GM21423 (cell line): ENCODE measurements at regions not wholly inside any gene's neighbourhood (a gene's known extent, or its start where the extent isn't known, plus 50 kb on each side); places are given as distances from the start of the nearest gene placed in this dataset.
"Not testable (repeated sequence)": the region's sequence is repeated elsewhere in the genome, so short reads cannot be mapped to it uniquely, and the experiment has no call there.

Experiments
- ATAC-seq: cut with Tn5 transposase; IDR thresholded peaks from one replicate; pipeline ENCODE4 v1.9.1; 2021; ENCODE audit warnings: mild to moderate bottlenecking, moderate library complexity; ENCODE audit not compliant: unreplicated experiment

DNA sequence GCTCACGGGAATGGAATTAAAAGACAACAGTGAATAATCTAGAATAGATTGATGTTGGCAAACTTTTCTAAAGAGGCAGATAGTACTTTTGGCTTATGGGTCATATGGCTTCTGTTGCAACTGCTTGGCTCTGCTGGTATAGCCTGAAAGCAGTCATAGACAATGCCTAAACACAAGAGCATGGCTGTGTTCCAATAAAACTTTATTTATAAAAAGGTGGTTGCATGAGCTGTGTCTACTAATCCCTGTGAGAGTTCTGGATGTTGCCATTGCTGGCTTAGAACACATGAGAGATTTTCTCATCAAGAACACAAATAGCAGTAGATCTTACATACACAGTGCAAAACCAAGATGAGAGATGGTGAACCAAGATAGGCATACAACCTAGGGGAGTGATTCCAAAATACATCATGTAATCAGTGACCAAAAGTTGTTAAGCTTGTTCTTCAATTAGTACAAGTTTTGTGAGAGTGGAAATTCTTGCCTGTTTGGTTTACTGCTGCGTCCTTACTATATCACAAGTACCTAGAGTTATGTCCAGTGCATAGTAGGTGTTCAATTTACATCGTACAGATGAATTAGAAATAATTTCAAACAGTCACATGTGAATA is 380.0 kb downstream of the METTL4 start:
- no peak for ATAC-seq

DNA sequence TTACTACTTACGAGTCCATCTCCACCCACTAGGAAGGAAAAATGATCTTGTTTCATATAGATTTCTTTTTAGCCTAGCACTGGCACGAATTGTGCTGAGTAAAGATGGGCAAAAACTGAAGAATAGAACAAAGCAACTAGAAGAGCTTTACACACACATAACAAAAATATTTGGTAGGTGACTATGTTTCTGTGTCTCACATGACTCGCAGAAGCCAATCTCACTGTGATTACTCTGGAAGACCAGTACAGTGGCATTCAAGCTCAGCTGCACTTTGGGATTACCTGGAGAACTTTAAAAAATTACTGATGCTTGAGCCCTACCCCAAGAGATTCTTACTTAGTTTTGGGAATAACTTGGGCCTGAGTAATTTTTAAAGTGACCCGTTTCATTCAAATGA is 378.7 kb downstream of the METTL4 start:
- no peak for ATAC-seq

DNA sequence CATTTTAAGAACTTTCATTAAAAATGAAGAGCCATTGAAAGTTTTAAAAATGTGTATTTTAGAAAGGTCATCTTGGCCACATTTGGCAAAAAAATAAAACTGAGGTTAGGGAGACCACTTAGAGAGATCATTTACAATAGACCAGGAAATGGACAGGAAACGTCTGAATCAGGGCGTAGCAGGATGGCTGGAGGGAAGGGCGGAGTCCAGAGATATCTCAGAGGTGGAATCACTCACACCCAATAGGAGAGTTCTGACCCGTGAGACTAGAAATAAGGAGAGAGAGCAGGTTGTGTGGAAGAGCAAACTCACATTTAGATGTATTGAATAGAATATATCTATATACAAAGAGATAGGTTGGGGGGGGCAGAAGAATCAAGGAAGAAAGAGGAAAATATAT is 373.4 kb downstream of the METTL4 start:
- no peak for ATAC-seq

DNA sequence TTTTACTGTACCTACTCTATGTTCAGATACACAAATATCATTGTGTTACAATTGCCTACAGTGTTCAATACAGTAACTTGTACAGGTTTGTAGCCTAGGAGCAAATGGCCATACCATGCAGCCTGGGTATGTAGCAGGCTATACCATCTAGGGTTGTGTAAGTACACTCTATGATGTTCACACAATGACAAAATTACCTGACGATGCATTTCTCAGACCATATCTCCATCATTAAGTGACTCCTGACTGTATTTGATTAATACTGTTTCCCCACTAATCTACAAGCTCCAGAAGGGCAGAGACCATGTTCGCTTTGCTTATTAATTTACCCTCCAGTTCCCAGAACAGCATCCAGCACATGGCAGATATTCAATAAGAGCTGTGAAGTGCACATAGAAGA is 372.2 kb downstream of the METTL4 start:
- no peak for ATAC-seq

DNA sequence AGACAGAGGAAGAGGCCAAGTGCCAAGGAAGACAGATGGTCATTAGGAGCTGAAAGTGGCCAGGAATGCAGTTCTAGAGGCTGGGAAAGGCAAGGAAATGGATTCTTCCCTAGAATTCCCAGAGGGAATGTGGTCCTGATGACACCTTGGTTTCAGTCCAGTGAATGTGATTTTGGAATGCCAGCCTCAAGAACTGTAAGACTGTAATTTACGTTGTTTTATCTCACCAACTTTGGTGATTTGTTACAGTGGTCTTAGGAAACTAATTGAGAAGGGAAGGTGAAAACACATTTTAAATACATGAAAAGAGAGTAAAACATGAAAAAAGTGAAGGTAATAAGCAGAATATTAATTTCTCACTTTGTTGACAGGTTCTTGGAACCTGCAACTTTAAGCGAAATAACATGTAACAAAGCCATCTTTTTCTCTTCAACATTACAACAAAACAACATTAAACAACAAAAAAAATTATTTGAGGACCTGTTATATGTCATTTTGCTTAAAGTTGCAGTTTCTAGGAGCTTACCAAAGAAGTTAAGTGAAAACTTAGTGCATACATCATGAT is 370.2 kb downstream of the METTL4 start:
- no peak for ATAC-seq

DNA sequence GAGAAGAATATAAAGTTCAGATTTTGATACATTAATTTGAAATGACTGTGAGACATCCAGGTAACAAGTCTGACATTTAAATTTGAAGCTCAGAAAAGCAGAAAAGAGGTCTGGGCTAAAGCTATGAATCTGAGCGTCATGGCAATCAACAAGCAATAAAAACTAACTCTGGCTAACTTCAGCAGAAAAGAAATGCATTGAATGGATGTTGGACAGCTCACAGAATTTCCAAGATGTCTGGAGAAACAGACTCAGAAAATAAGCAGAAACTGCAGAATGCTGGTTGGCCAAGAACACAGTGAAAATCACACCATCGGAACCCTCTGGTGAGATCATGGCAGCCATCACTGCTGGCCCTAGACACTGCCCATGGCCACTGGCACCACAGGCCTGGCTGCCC is 366.6 kb downstream of the METTL4 start:
- ATAC-seq: no peak

DNA sequence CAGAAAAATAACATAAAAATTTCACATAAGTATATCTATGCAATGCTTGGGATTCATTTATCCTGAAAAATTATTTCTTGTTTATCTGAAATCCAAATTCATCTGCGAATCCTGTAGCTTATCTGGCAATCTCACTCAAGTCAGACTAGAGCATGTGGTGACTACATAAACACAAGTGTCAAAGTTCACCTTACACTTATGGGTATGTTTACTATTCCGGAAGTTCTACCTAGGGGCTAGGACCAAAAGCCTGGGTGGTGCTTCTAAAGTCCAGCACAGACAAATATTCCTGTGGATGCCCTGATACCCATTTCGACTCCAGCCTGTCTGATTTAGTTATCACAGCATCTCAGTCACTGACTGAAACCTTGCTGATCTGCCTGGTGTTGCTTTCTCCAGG is 364.0 kb downstream of the METTL4 start:
- ATAC-seq: no peak

DNA sequence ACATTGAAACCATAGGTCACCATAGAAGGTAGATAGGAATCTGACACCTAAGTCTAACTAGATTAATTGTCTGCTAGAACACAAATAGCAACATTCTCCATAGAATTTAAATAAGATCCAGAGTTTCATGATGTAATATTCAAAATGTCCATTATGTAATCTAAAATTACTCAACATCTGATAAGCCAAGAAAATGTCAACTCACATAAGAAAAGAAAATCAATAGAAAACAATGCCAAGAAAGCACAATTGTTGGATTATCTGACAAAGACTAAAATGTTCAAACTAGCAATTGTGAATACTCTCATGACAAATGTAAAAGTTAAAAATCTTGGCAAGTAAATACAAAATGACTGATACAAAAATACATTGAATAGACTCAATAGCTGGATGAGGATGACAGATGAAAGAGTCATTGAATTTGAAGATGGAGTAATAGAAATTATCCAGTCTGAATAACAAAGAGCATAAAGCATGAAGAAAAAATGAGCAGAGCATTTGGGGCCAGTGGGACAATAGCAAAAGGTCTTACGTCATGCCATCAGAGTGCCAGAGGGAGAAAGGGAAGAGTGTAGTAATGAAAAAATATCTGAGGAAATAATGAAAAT is 358.6 kb downstream of the METTL4 start:
- ATAC-seq: no peak

DNA sequence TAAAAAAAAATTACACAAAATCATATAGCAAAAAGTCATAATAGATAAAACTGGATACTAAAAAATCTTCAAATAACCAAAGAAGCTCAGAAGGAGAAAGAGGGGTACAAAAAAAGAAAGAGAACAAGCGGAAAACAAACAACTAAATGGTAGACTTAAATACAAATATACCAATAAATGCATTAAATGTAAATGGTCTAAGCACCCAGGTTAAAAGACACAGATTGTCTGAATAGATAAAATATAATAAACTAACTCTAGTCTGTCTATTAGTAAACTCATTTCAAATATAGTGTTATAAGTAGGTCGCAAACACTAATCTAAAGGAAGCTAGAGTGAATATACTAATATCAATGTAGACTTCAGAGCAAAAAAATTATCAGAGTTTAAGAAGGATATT is 357.4 kb downstream of the METTL4 start:
- ATAC-seq: no peak

DNA sequence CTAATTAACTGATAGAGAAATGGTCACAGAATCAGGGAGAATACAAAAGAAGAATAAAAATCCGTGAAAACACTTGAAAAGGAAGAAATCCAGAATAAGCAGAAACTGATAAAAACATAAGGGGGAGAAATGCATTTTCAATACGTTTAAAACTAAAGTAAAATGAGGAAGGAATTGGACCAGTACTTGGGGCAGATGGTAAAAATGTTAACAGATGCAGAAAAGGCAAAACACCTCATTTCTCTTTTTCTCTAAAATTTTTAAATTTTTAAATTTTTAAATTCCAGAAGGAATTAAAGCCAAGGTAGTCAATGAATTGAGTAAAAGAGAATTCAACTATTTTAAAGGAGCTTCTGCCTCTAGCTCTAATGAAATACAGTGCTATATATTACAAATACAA is 353.9 kb downstream of the METTL4 start:
- ATAC-seq: no peak

DNA sequence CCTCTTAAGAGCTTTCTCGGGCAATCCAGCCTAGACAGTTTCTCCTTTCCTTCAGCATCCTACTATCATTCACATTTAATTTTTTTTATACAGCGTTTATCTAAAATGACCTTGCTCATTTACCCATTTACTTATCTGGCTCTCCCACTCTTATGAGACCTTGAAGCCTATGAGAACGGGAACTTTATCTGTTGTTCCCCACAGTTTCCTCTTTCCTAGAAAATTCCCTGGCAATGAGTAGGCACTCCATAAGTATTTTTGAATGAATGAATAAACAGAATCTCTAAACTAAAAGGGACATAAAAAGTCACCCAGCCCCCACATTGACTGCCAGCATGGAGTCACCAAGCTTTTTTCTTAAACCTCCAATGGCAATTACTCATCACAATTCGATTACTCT is 353.2 kb downstream of the METTL4 start:
- ATAC-seq: no peak

DNA sequence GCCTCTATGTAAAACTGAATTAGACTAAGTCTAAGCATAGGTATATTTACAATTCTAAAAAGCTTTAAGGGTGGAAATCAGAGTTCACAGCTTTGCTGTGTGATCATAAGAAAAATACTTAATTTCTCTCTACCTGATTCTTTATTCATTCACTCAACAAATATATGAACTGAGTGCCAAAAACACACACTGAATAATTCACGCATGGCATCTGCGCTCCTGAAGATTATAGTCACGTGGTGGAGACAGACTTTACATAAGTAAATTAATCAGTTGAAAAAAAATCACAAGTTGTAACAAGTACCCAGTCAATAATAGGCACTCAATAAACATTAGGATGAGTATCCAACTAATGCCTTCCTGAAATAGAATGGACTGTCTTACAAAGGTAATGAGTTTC is 351.6 kb downstream of the METTL4 start:
- no peak for ATAC-seq

DNA sequence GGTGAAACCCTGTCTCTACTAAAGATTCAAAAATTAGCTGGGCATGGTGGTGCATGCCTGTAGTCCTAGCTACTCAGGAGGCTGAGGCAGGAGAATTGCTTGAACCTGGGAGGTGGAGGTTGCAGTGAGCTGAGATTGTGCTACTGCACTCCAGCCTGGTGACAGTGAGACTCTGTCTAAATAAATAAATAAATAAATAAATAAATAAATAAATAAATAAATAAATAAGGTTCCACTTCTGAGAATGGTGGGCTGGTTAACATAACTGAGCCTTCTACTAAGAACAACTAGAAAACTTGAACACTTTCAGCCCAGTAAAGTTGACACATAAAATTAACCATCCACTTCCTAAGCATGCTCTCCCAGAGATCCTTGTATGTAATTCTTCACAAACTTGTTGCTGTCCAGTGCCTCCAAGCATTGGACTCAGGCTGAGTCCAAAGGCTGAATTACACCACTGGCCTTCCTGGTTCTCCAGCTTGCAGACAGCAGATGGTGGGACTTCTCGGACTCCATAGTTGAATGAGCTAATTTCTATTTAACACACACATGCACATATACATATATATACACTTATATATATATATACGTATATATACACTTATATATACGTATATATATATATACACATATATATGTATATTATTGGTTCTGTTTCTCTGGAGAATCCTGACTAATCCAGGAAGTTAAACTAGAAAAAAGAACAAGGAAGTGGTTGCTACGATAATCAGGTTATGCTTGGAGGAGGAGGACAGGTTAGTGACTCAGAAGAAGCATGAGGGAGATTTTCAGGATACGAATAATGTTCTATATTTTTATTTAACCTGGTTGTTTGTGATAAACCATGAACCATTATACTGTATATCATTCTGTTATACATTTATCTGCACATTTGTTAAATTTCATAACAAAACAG is 348.8 kb downstream of the METTL4 start:
- ATAC-seq: no peak

DNA sequence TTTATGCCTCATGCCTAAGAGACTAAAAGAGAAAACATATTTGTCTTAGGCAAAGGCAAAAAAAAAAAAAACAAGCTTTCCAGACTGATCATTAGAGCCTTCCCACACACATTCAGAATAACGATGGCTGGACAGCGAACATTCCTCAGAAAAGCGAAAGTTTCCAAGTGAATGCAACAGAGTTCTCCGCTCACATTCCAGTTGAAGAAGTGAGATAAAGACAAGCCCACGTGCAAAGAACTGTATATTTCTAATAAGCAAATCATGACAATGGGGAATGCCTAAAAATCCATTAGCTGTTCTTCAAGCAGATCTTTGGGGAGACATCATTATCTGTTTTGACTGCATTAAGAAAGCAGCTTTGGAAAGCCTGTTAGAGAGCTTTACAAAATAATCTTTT is 347.9 kb downstream of the METTL4 start:
- ATAC-seq: no peak

DNA sequence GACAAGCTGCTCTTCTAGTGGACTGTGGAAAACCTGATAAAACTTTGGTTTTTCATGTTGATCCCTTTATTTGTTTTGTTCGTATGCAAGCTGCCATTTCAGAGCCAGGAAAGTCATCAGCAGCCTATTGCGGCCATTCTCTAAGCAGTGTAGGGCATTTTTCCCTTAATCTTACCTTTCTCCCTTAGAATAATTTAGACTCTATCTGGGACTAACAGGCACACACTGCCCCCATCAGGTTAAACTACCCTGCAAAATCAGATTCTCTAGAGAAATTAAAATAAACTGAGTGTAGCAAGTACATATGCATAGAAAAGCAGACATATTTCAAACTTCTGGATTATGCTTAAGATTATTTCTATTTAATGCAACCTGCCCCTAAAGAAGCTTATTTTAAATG is 347.5 kb downstream of the METTL4 start:
- ATAC-seq: no peak

DNA sequence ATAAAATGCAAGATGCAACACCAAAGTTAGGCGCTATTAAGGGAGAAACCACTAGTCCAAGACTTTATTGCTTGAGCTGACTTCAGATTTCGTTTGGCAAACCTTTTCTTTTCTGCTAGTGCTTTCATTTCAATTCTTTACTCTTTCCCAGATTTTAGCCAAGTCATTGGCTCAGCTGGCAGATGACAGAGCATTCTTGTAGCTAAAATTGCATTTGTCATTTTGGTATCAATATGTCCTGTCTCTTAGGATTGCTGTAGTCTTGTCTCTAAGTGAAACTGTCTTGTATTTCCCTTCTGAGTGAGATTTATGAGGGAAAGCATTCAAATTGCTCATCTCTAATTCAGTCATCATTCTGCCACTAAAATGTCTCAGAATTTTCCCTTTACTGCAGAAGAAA is 335.1 kb downstream of the METTL4 start:
- no peak for ATAC-seq

DNA sequence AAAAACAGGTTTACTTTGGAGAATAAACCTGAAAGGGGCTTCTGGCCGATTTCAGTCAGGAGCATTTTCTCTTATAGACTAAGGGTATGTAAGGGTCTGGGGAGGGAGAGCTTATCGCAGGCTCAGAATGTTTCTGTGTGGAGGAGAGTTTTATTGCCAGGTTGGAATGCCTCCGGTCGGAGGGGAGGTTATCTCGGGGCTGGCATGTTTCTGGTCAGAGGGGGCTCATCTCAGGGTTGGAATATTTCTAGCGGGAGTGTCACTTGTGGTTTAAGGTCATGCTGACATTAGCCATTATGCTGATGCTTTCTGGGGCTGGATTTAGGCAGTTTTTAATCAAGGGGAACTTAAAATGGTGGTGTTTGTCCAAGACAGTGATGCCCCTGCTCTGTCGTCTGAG is 333.6 kb downstream of the METTL4 start:
- no peak for ATAC-seq

DNA sequence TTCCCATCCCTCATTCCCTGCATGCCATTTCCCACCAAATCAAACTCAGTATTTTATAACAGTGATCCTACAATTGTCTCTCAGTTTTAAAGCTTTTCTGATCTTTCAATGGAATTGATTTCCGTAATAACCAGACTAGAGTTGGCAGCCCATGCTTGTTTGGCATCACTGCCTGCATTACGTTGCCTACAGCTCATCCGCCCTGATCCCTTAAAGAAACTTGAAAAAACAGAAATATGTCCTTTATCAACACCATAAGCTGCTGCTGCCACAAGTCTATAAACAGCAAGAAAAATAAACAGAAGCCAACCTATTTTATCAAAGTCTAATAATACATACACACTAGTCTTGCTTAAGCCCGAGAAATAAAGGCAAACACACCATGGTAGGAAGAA is 331.0 kb downstream of the METTL4 start:
- ATAC-seq: no peak

DNA sequence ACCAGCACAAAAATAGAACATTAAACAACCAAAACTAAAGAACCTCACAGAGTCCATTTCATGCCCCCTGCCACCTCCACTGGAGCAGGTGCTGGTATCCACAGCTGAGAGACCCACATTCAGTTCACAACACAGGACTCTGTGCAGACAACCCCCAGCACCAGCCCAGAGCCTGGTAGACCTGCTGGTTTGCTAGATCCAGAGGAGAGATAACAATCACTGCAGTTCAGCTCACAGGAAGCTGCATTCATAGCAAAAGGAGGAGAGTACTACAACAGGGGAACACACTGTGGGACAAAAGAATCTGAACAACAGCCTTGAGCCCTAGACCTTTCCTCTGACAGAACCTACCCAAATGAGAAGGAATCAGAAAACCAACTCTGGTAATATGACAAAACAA is 326.7 kb downstream of the METTL4 start:
- ATAC-seq: no peak

DNA sequence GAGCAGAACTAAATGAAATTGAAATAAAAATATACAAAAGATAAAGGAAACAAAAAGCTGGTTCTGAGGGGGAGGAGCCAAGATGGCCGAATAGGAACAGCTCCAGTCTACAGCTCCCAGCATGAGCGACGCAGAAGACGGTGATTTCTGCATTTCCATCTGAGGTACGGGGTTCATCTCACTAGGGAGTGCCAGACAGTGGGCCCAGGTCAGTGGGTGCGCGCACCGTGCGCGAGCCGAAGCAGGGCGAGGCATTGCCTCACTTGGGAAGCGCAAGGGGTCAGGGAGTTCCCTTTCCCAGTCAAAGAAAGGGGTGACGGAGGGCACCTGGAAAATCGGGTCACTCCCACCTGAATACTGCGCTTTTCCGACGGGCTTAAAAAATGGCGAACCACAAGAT is 324.2 kb downstream of the METTL4 start:
- not testable (repeated sequence) for ATAC-seq

DNA sequence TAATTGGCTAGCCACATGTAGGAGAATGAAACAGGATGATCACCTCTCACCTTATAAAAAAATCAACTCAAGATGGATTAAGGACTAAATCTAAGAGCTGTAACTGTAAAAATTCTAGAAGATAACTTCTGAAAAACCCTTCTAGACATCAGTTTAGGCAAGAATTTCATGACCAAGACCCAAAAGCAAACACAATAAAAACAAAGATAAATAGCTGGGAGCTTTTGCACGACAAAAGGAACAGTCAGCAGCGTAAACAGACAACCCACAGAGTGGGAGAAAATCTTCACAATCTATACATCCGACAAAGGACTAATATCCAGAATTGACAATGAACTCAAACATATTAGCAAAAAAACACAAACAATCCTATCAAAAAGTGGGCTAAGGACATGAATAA is 316.3 kb downstream of the METTL4 start:
- no peak for ATAC-seq

DNA sequence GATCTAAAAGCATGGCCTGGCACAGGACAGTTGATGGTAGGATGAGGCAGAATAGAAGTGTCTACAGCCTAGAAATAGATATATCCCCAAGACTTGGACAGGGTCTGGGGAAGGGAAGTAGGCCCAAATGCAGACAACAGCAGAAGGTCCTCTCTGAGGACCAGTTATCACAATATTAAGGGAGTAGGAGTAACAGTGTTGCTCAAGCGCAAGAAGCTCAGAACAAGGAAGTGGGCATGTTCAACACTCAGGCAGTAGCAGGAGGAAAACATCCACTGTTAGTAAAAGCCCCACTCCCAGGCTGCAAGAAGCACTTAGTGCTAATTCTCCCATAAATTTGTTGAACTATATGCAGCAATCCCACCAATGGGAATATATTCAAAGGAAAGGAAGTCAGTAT is 314.7 kb downstream of the METTL4 start:
- ATAC-seq: no peak
